Transverse colon (tissue), 4 donors: ENCODE measurements at regions not wholly inside any gene's neighbourhood (a gene's known extent, or its start where the extent isn't known, plus 50 kb on each side); places are given as distances from the start of the nearest gene placed in this dataset.

Experiments used
- DNase-seq: peaks from one replicate; pipeline ENCODE4 v3.0.0-alpha.2; 2019
- H3K27ac ChIP-seq, 4 donors: fragments of 200-600 bp; sonication (generic); 2 replicates each; pipeline ENCODE4 v1.5.1; 2016 to 2018; ENCODE audit warnings: inconsistent platforms in 4 of 4
- H3K27me3 ChIP-seq: fragments of 200-600 bp; sonication (generic); 2 replicates; pipeline ENCODE4 v1.5.1; 2017; ENCODE audit warnings: inconsistent platforms
- H3K36me3 ChIP-seq, 4 donors: fragments of 200-600 bp; sonication (generic); 2 replicates each; pipeline ENCODE4 v1.5.1; 2017 to 2019; ENCODE audit warnings: inconsistent platforms in 4 of 4
- H3K4me1 ChIP-seq, 4 donors: fragments of 200-600 bp; sonication (generic); 2 replicates each; pipeline ENCODE4 v1.5.1; 2017 to 2020; ENCODE audit warnings: inconsistent platforms in 4 of 4
- H3K4me3 ChIP-seq, 4 donors: fragments of 200-600 bp; sonication (generic); 1 replicate in 1 of 4; 2 replicates in 3 of 4; pipeline versions ENCODE4 v1.5.1 to v1.6.1; 2017 to 2019; ENCODE audit warnings: inconsistent platforms in 4 of 4
- H3K9me3 ChIP-seq, 2 donors: fragments of 200-600 bp; sonication (generic); 2 replicates each; pipeline ENCODE4 v1.5.1; 2017 to 2019; ENCODE audit warnings: inconsistent platforms in 2 of 2
- EP300 ChIP-seq: sonication (generic); formaldehyde crosslinking; IDR thresholded peaks from one replicate; pipeline ENCODE4 v1.6.1; 2017; ENCODE audit warnings: antibody characterized with exemption, low read depth
- POLR2A ChIP-seq: fragments of 450-650 bp; IDR thresholded peaks from one replicate; pipeline ENCODE4 v1.6.1; 2016; ENCODE audit warnings: antibody characterized with exemption, mild to moderate bottlenecking, moderate library complexity
- POLR2AphosphoS5 ChIP-seq, 3 donors: sonication (generic); formaldehyde crosslinking; IDR thresholded peaks; one replicate each; pipeline ENCODE4 v1.6.1; 2016; ENCODE audit warnings: antibody characterized with exemption in 3 of 3
- WGBS, 2 donors: methylation state at CpG; one replicate each; pipeline ENCODE4 v1.1.5; 2018; ENCODE audit warnings: low coverage in 1 of 2; 5-methylcytosine and 5-hydroxymethylcytosine counted together
- in situ Hi-C, 4 donors: fragments of 200-750 bp; cut with MboI; loops; one replicate each; pipeline versions ENCODE4 v1.15.0 to v1.15.1; 2017; ENCODE audit warnings: low sequenced_read_pairs in 3 of 4, low pct_ligation_motif_present in 1 of 4, low pct_unique_long_range_greater_than_20kb in 1 of 4
- intact Hi-C: fragments of 100-400 bp; cut with DNase I; formaldehyde crosslinking; loops from one replicate; pipeline ENCODE4 v1.15.1; 2023; ENCODE audit warnings: low total_unique reads
- TF ChIP-seq, protein P1 (sequence below), 5 experiments: fragments of 200-600 bp in 3 of 5; fragments of 450-650 bp in 2 of 5; sonication (generic) in 3 of 5; IDR thresholded peaks; 1 replicate in 2 of 5; 2 replicates in 3 of 5; pipeline ENCODE4 v1.5.1; 2016 to 2017; ENCODE audit warnings: antibody characterized with exemption in 5 of 5, inconsistent platforms in 3 of 5, mild to moderate bottlenecking in 2 of 5, moderate library complexity in 1 of 5

DNA sequence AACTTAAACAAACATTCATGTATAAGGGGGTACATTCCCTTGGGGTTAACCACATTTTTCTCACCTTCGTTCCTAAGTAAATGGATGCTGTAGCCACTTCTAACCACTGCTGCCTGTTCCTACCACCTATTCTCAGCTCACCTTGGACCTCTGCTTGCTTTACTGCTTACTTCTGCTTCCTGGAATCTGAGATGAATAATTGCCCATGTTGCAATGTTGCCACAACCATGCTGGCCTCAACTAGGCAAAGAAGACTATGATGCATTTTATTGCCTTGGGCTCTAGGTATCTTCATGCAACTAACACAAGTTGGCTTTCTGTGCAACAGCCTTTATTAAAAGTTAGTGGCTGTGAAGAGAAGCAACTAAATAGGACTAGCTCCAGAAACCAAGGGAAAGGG, 106.3 kb upstream of the TCF4 start:
- intact Hi-C loops, result no loop called here
- H3K27ac ChIP-seq, result no peak overlapping the region
- in situ Hi-C loops, result no loop called here
- no peaks in the 10 kb centered on the region for H3K36me3 ChIP-seq
- DNase-seq, result no peak
- TF ChIP-seq EP300 (no peak), POLR2AphosphoS5 (IDR thresholded peaks at IDR 0.05) (no peak), POLR2A (no peak)
- TF ChIP-seq, protein P1, sequence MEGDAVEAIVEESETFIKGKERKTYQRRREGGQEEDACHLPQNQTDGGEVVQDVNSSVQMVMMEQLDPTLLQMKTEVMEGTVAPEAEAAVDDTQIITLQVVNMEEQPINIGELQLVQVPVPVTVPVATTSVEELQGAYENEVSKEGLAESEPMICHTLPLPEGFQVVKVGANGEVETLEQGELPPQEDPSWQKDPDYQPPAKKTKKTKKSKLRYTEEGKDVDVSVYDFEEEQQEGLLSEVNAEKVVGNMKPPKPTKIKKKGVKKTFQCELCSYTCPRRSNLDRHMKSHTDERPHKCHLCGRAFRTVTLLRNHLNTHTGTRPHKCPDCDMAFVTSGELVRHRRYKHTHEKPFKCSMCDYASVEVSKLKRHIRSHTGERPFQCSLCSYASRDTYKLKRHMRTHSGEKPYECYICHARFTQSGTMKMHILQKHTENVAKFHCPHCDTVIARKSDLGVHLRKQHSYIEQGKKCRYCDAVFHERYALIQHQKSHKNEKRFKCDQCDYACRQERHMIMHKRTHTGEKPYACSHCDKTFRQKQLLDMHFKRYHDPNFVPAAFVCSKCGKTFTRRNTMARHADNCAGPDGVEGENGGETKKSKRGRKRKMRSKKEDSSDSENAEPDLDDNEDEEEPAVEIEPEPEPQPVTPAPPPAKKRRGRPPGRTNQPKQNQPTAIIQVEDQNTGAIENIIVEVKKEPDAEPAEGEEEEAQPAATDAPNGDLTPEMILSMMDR (IDR thresholded peaks at IDR 0.05), result no peak
- H3K4me3 ChIP-seq, result no peak overlapping the region
- H3K27me3 ChIP-seq, result no peaks in the 10 kb centered on the region
- WGBS, 2 donors, result 66 to 75% methylated on average over 1 of the region's 1 CpG
- no peaks in the 10 kb centered on the region for H3K9me3 ChIP-seq
- H3K4me1 ChIP-seq, result no peaks in the 10 kb centered on the region

DNA sequence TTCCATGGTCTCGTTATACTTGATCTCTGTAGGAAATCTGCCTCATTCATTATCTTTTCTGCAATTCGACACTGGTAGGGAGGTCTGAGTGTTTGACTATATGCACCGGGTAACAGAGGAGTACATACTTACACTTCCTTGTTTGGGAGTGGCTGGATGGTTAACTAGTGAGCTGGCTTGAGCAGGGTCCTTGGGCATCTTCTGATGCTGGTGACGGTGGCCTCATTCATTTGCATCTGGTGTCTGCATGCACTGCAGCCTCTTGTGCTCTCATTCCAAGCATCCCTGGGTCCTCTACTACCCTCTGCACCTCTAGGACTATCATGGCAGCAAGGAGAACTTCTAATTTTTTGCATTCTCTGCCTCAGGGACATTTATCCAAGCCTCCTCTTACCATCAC, 100.0 kb upstream of the TCF4 start:
- intact Hi-C loops (no loop called here), in situ Hi-C loops (no loop called here)
- Histone ChIP-seq H3K4me1 (no peaks in the 10 kb centered on the region), H3K4me3 (no peak overlapping the region), H3K9me3 (no peaks in the 10 kb centered on the region), H3K36me3 (no peaks in the 10 kb centered on the region), H3K27me3 (no peaks in the 10 kb centered on the region), H3K27ac (no peak overlapping the region)
- TF ChIP-seq POLR2A, result no peak
- TF ChIP-seq, protein P1 (IDR thresholded peaks at IDR 0.05), result no peak
- TF ChIP-seq EP300, result no peak
- no peak for TF ChIP-seq POLR2AphosphoS5 (IDR thresholded peaks at IDR 0.05)
- no peak for DNase-seq
- 68 to 77% methylated on average over 2 to 4 of the region's 4 CpGs for WGBS, 2 donors

DNA sequence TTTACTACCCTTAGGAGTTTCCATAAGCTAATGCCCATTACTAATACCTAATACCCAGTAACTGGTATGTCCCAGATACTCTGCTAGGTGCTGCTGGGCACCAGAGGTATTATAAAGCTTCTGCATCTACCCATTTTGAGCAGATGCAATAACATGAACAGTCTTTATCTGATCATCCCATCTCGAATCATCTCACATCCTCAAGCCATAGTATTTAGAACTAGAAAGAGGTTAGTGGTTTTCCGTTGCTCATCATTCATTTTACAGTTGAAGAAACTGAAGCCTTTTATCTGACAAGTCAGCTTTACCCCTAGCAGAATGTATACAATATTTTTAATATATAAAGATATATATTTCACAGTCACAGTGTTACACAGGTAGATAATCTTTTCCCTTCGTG, 99.1 kb upstream of the TCF4 start:
- Histone ChIP-seq H3K4me1 (no peaks in the 10 kb centered on the region), H3K27ac (no peak overlapping the region), H3K9me3 (no peaks in the 10 kb centered on the region), H3K36me3 (no peaks in the 10 kb centered on the region), H3K27me3 (no peaks in the 10 kb centered on the region), H3K4me3 (no peak overlapping the region)
- in situ Hi-C loops, result no loop called here
- intact Hi-C loops, result no loop called here
- no peak for TF ChIP-seq POLR2A
- TF ChIP-seq, protein P1 (IDR thresholded peaks at IDR 0.05), result no peak
- TF ChIP-seq EP300, result no peak
- TF ChIP-seq POLR2AphosphoS5 (IDR thresholded peaks at IDR 0.05), result no peak
- WGBS, 2 donors, result 56 to 62% methylated on average over 3 of the region's 3 CpGs
- no peak for DNase-seq

DNA sequence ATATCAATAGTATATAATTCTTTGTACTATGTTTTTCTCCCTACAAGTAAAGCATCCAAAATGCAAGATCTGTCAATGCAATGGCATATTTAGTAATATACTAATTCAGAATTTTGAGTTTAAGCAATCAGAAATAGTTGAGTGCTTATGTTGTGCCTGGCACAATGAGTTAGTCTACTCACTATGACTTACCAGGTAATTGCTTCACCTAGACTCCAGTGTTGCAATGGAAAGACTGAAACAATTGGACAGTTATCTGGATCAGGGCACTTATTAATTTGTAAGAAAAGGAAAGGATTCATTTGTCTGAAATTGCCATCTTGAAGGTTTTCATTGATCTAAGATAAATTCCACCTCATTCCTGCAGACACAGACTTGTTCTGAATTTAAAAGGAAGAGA, 97.6 kb upstream of the TCF4 start:
- DNase-seq, result no peak
- in situ Hi-C loops (no loop called here), intact Hi-C loops (no loop called here)
- H3K4me3 ChIP-seq, result no peak overlapping the region
- H3K4me1 ChIP-seq, result no peaks in the 10 kb centered on the region
- H3K27me3 ChIP-seq, result no peaks in the 10 kb centered on the region
- no peaks in the 10 kb centered on the region for H3K9me3 ChIP-seq
- no peak overlapping the region for H3K27ac ChIP-seq
- TF ChIP-seq POLR2AphosphoS5 (IDR thresholded peaks at IDR 0.05) (no peak), EP300 (no peak), POLR2A (no peak)
- TF ChIP-seq, protein P1 (IDR thresholded peaks at IDR 0.05), result no peak
- H3K36me3 ChIP-seq, result no peaks in the 10 kb centered on the region
